Left lung (tissue), 4 donors: ENCODE measurements at regions not wholly inside any gene's neighbourhood (a gene's known extent, or its start where the extent isn't known, plus 50 kb on each side); places are given as distances from the start of the nearest gene placed in this dataset.

Experiments used
- ATAC-seq: fragments of 200-7000 bp; cut with Tn5 transposase; one replicate; pipeline ENCODE4 v1.9.1; 2020; ENCODE audit warnings: moderate library complexity
- DNase-seq, 4 donors: peaks; one replicate each; pipeline ENCODE4 v3.0.0-alpha.2; 2013 to 2020
- H3K27ac ChIP-seq, 2 donors: fragments of 200-600 bp; sonication (generic) in 1 of 2; one replicate each; pipeline versions ENCODE4 v1.5.0 to v1.8.0; 2020 to 2021
- H3K27me3 ChIP-seq, 2 donors: fragments of 200-600 bp; sonication (generic) in 1 of 2; one replicate each; pipeline versions ENCODE4 v1.5.0 to v1.8.0; 2020 to 2021
- H3K36me3 ChIP-seq, 2 donors: fragments of 200-600 bp; sonication (generic) in 1 of 2; one replicate each; pipeline versions ENCODE4 v1.5.0 to v1.8.0; 2020 to 2021
- H3K4me1 ChIP-seq, 2 donors: fragments of 200-600 bp; one replicate each; pipeline ENCODE4 v1.8.0; 2021
- H3K4me3 ChIP-seq, 2 donors: fragments of 200-600 bp; sonication (generic) in 1 of 2; one replicate each; pipeline versions ENCODE4 v1.5.0 to v1.8.0; 2020 to 2021; ENCODE audit warnings: mild to moderate bottlenecking in 1 of 2
- H3K9me3 ChIP-seq, 2 donors: fragments of 200-600 bp; sonication (generic) in 1 of 2; one replicate each; pipeline versions ENCODE4 v1.5.0 to v1.8.0; 2020 to 2021
- intact Hi-C, 2 donors: fragments of 100-400 bp; cut with DNase I; formaldehyde crosslinking; loops; one replicate each; pipeline versions ENCODE4 v1.11.2 to v1.14.2; 2022
- TF ChIP-seq, protein P1 (sequence below), 2 donors: fragments of 200-600 bp; sonication (generic) in 1 of 2; IDR thresholded peaks; one replicate each; pipeline versions ENCODE4 v1.5.0 to v1.8.0; 2021; ENCODE audit warnings: antibody characterized with exemption in 2 of 2
- donor health status: DM: no; HTN: yes; CAD: no.
- donor health status: DM: no; HTN: no; CAD: no.

DNA sequence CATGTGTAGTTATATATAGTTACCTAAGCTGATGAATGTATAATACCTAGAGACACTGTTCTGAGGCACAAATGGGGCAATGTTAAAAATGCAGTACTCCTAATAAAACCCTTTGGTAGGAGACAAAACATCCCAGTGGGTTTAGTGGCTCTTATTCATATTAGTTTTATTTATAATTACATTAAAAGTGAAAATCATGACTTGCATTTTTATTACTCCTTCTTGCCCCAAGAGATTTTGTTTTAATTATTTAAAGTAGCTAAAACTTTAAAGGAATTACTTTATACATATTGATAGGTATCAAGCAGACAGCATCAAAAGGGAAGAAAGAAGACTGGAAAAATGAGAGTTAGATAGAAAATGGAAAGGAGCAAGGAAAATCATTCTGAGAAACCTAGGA lies 688.6 kb downstream of the GALC start:
- intact Hi-C loops, result no loop called here
- Histone ChIP-seq H3K4me1 (no peaks in the 10 kb centered on the region), H3K27ac (no peak overlapping the region), H3K4me3 (no peak overlapping the region), H3K36me3 (no peaks in the 10 kb centered on the region), H3K9me3 (peaks cover 0 to 7% of the 10 kb centered on the region in 2 donors), H3K27me3 (no peaks in the 10 kb centered on the region)
- ATAC-seq (no peak), DNase-seq (no peak)
- TF ChIP-seq, protein P1, sequence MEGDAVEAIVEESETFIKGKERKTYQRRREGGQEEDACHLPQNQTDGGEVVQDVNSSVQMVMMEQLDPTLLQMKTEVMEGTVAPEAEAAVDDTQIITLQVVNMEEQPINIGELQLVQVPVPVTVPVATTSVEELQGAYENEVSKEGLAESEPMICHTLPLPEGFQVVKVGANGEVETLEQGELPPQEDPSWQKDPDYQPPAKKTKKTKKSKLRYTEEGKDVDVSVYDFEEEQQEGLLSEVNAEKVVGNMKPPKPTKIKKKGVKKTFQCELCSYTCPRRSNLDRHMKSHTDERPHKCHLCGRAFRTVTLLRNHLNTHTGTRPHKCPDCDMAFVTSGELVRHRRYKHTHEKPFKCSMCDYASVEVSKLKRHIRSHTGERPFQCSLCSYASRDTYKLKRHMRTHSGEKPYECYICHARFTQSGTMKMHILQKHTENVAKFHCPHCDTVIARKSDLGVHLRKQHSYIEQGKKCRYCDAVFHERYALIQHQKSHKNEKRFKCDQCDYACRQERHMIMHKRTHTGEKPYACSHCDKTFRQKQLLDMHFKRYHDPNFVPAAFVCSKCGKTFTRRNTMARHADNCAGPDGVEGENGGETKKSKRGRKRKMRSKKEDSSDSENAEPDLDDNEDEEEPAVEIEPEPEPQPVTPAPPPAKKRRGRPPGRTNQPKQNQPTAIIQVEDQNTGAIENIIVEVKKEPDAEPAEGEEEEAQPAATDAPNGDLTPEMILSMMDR (IDR thresholded peaks at IDR 0.05), result no peak

DNA sequence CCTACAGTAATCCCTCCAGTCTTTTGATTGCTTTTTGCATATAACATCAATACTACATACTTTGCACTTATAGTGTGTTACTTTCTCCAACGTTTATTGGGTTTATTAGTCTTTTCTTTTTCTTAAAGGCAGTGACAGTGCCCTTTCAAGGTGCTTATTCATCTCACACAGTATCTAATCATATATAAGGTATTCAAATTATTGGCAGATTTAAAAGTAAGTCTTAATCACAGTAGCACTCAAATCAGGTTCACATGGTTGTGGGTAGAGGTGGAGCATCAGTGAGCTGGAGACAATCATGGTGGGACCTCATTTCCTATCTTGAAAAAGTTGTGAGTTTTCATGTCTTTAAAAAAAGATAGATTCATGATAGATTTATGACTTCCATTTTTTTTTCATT lies 706.2 kb downstream of the GALC start:
- TF ChIP-seq, protein P1 (IDR thresholded peaks at IDR 0.05), result no peak
- intact Hi-C loops, result no loop called here

DNA sequence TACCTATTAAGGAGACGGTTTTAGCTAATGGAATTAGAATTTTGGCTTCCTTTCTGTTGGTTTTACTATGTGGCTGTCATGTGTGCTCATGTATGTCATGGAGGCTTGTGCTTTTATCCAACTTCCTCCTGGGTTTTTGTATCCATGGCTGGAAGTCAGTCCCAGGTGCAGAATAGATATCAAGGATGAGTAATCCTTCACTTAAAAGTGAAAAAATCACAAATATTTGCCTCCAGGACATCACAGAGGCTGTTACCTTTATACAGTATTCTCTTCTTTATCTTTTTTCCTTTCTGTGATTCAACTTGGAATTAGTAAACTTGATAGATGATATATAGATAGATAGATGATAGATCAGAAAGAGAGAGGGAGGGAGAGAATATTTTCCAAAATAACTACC lies 706.8 kb downstream of the GALC start:
- H3K27me3 ChIP-seq, result no peaks in the 10 kb centered on the region
- no peaks in the 10 kb centered on the region for H3K4me1 ChIP-seq
- TF ChIP-seq, protein P1 (IDR thresholded peaks at IDR 0.05), result no peak
- no peak overlapping the region for H3K4me3 ChIP-seq
- H3K9me3 ChIP-seq, result peaks cover 0 to 4% of the 10 kb centered on the region in 2 donors
- no peak overlapping the region for H3K27ac ChIP-seq
- H3K36me3 ChIP-seq, result no peaks in the 10 kb centered on the region
- ATAC-seq, result no peak
- intact Hi-C loops, result no loop called here
- DNase-seq, result no peak

More for the DNA sequence above, 706.2 kb downstream of the GALC start:
- ATAC-seq, result no peak
- H3K4me3 ChIP-seq, result no peak overlapping the region
- H3K9me3 ChIP-seq, result peaks cover 0 to 4% of the 10 kb centered on the region in 2 donors
- H3K4me1 ChIP-seq, result no peaks in the 10 kb centered on the region
- no peak overlapping the region for H3K27ac ChIP-seq
- H3K27me3 ChIP-seq, result no peaks in the 10 kb centered on the region
- DNase-seq, result no peak
- no peaks in the 10 kb centered on the region for H3K36me3 ChIP-seq

DNA sequence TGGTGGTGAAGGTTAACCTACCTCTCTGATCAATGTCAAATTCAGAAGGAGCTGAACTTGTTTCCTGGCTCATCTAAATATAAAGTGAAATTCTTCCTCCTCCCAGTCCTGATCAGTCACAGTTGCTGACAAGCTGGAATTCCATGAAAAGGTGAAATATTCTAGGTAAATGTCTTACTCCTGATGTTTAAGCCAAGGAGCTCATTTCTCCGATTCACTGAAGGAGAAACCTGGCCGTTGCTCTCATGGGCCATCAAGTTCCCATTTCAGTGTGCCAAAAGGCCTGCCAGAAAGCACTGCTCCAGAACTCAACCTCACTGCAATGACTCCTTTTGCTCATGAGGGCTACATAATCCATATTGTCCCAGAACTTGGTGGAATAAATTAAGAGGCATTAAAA lies 707.5 kb downstream of the GALC start:
- TF ChIP-seq, protein P1 (IDR thresholded peaks at IDR 0.05), result no peak
- Histone ChIP-seq H3K36me3 (no peaks in the 10 kb centered on the region), H3K9me3 (no peaks in the 10 kb centered on the region), H3K4me1 (no peaks in the 10 kb centered on the region), H3K4me3 (no peak overlapping the region), H3K27ac (no peak overlapping the region), H3K27me3 (no peaks in the 10 kb centered on the region)
- ATAC-seq, result no peak
- intact Hi-C loops, result no loop called here
- DNase-seq, result no peak

DNA sequence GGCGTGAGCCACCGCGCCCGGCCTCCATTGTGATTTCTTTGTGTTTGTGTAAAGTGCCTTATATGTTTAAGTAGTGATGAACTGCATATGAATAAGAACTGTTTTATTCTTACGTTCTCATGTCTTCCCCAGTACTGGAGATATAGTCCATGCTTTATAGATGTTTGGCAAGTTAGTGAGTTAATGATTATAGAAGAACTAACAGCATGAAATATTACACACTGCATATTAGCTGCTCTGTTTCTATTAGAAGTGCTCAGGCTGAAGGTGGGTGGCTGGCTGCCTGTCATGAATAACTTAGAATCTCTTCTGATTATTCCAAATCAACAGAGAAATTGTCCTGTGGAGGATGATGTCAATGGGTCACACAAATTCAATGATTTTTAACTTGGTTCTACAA lies 709.4 kb downstream of the GALC start:
- DNase-seq (no peak), ATAC-seq (no peak)
- Histone ChIP-seq H3K36me3 (no peaks in the 10 kb centered on the region), H3K27me3 (no peaks in the 10 kb centered on the region), H3K4me3 (no peak overlapping the region), H3K27ac (no peak overlapping the region), H3K9me3 (no peaks in the 10 kb centered on the region), H3K4me1 (no peaks in the 10 kb centered on the region)
- intact Hi-C loops, result no loop called here
- TF ChIP-seq, protein P1 (IDR thresholded peaks at IDR 0.05), result no peak
